Stomach (tissue), 8 donors: ENCODE measurements at regions not wholly inside any gene's neighbourhood (a gene's known extent, or its start where the extent isn't known, plus 50 kb on each side); places are given as distances from the start of the nearest gene placed in this dataset.

Experiments
- DNase-seq, 2 donors: peaks; one replicate each; pipeline versions ENCODE4 v3.0.0 to v3.0.0-alpha.2; 2013 to 2019
- H3K27ac ChIP-seq, 5 donors: fragments of 200-600 bp in 4 of 5; sonication (generic) in 4 of 5; one replicate each; pipeline ENCODE4 v1.5.1; 2013 to 2019; ENCODE audit warnings: mild to moderate bottlenecking in 1 of 5, moderate library complexity in 1 of 5
- H3K27me3 ChIP-seq, 3 donors: fragments of 200-600 bp; sonication (generic); one replicate each; pipeline ENCODE4 v1.5.1; 2017 to 2019; ENCODE audit warnings: mixed run types in 1 of 3
- H3K36me3 ChIP-seq, 4 donors: fragments of 200-600 bp; sonication (generic); 1 replicate in 3 of 4; 2 replicates in 1 of 4; pipeline ENCODE4 v1.5.1; 2016 to 2019
- H3K4me1 ChIP-seq, 4 donors: fragments of 200-600 bp; sonication (generic); one replicate each; pipeline ENCODE4 v1.5.1; 2016 to 2019
- H3K4me3 ChIP-seq, 4 donors: fragments of 200-600 bp; sonication (generic) in 3 of 4; one replicate each; pipeline ENCODE4 v1.5.1; 2016 to 2019; ENCODE audit warnings: mild to moderate bottlenecking in 1 of 4
- H3K9me3 ChIP-seq, 4 donors: fragments of 200-600 bp; sonication (generic); one replicate each; pipeline ENCODE4 v1.5.1; 2016 to 2019
- CTCF ChIP-seq, 7 experiments: fragments of 450-650 bp in 4 of 7; fragments of 200-600 bp in 3 of 7; sonication (generic) in 3 of 7; IDR thresholded peaks; one replicate each; pipeline ENCODE4 v1.5.1; 2016 to 2019; ENCODE audit warnings: antibody characterized with exemption in 7 of 7, control low read depth in 2 of 7, mild to moderate bottlenecking in 1 of 7
- EP300 ChIP-seq: sonication (generic); formaldehyde crosslinking; IDR thresholded peaks from one replicate; pipeline ENCODE4 v1.6.1; 2017; ENCODE audit warnings: antibody characterized with exemption
- POLR2A ChIP-seq, 4 donors: fragments of 450-650 bp; IDR thresholded peaks; one replicate each; pipeline ENCODE4 v1.6.1; 2016; ENCODE audit warnings: antibody characterized with exemption in 4 of 4, control low read depth in 2 of 4, mild to moderate bottlenecking in 1 of 4, moderate library complexity in 1 of 4
- POLR2AphosphoS5 ChIP-seq, 3 donors: sonication (generic); formaldehyde crosslinking; IDR thresholded peaks; one replicate each; pipeline ENCODE4 v1.6.1; 2016; ENCODE audit warnings: antibody characterized with exemption in 3 of 3
- WGBS, 5 donors: extraction: QIAGEN DNeasy Blood & Tissue Kit in 3 of 5; methylation state at CpG; one replicate each; pipeline versions ENCODE4 v1.1.5 to v1.1.7; 2013 to 2018; 5-methylcytosine and 5-hydroxymethylcytosine counted together
- intact Hi-C: fragments of 100-400 bp; cut with DNase I; formaldehyde crosslinking; loops from one replicate; pipeline ENCODE4 v1.15.1; 2023; ENCODE audit warnings: low total_unique reads
- donor health status: healthy with polysubstance abuse.
- donor health status: Bipolar disorder and iron deficiency.
- donor health status: healthy.

- H3K36me3 ChIP-seq, result no peaks in the 10 kb centered on the region
- H3K4me1 ChIP-seq, result no peaks in the 10 kb centered on the region
- 54 to 77% (median 68%) methylated on average over 2 of the region's 2 CpGs for WGBS, 5 donors
- peaks cover 3 to 12% (median 7%) of the 10 kb centered on the region in 4 donors for H3K9me3 ChIP-seq
- no peak overlapping the region for H3K27ac ChIP-seq
- DNase-seq, result no peak
- no peaks in the 10 kb centered on the region for H3K27me3 ChIP-seq
- no peak overlapping the region for H3K4me3 ChIP-seq
- intact Hi-C loops, result no loop called here
- TF ChIP-seq CTCF (IDR thresholded peaks at IDR 0.05) (no peak), POLR2AphosphoS5 (IDR thresholded peaks at IDR 0.05) (no peak)
These were observed 228.5 kb downstream of the ZBBX start for GRCh38 chr3:167151636-167152035.

DNA sequence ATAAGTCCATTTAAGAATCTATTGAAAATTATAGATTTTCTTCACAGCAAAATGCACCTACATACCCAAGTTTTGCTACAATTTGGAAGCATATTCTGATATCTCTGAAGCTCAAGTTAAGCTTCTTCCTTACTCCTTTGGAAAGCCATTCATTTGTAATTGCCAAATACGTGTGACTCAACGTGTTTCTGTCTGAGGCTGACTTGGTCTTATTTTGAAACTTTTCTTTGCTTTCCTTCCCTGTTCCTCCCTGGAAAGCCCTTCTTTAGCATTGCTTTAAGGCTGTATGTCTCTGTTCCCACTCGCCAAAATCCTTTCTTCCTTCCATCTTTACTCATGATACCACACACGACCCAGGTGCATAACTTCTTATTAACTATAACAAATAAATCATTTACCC lies 232.0 kb downstream of the ZBBX start:
- H3K27ac ChIP-seq, result no peak overlapping the region
- DNase-seq, result no peak

DNA sequence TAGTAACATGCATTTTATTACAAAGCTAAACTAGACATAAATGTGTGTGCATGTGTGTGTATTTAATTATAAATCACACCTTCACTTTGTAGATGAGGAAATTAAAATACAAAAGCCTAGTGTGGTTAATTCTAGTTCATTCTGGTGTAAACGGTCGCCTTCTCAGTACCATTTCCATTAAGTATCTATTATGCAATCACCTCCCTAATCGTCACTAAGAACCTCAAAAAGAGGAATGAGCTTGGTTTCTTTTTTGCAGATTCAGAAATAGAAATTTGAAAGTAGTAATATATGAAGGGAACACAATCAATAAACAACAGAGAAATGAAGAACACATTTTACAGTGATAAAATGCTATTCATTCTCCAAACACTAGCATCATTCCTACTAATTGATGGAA lies 233.2 kb downstream of the ZBBX start:
- no peaks in the 10 kb centered on the region for H3K27me3 ChIP-seq
- H3K4me3 ChIP-seq, result no peak overlapping the region
- H3K36me3 ChIP-seq, result no peaks in the 10 kb centered on the region
- intact Hi-C loops, result no loop called here
- H3K4me1 ChIP-seq, result no peaks in the 10 kb centered on the region
- no peak for DNase-seq
- H3K9me3 ChIP-seq, result no peaks in the 10 kb centered on the region
- TF ChIP-seq EP300 (no peak), POLR2AphosphoS5 (IDR thresholded peaks at IDR 0.05) (no peak), POLR2A (IDR thresholded peaks at IDR 0.05) (no peak), CTCF (IDR thresholded peaks at IDR 0.05) (no peak)
- WGBS, 5 donors, result 61 to 87% (median 68%) methylated on average over 3 of the region's 3 CpGs
- no peak overlapping the region for H3K27ac ChIP-seq

More for the DNA sequence above, 232.0 kb downstream of the ZBBX start:
- Histone ChIP-seq H3K27me3 (no peaks in the 10 kb centered on the region), H3K9me3 (no peaks in the 10 kb centered on the region), H3K4me3 (no peak overlapping the region), H3K4me1 (no peaks in the 10 kb centered on the region), H3K36me3 (no peaks in the 10 kb centered on the region)
- TF ChIP-seq POLR2AphosphoS5 (IDR thresholded peaks at IDR 0.05), result no peak
- no peak for TF ChIP-seq EP300
- intact Hi-C loops, result no loop called here
- WGBS, 5 donors, result 63 to 78% (median 70%) methylated on average over 4 of the region's 4 CpGs

DNA sequence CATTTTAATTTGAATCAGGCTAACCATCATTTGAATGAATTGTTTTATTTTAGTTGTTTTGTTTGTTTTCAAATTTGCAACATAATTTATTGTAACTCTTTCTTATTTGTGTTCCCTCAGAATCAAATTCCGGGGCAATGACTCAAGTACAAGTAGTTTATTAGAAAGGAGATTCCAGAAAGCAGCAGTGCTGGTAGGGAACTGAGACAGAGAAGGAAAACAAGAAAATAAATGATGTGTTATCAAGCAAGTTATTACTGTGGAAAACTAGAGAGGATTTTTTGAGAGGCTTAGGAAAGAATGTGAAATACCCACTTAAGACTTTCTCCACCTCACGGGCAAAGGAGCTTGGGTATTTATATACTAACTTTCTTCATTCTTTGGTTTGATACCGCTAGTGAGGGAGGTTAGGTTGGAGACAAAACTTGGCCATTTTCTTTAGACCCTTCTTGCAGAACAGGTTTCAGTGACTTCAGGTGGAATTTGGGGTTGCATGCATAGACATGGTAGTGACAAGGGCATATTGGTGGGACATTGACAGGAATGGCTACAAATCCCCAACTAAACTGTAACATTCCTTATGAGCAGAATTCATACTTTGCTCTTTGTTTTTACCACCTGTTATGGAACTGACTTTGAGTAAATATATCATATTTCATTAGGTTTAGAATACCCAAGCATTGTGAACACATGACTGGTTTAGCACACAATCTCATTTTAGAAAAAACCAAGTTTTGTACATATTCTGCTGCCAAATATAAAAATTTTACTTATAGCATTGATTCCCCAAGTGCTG lies 254.3 kb downstream of the ZBBX start:
- no peaks in the 10 kb centered on the region for H3K27me3 ChIP-seq
- no peaks in the 10 kb centered on the region for H3K36me3 ChIP-seq
- DNase-seq, result no peak
- H3K9me3 ChIP-seq, result peaks cover 0 to 11% (median 0%) of the 10 kb centered on the region in 4 donors
- H3K4me3 ChIP-seq, result no peak overlapping the region
- intact Hi-C loops, result no loop called here
- TF ChIP-seq POLR2A (IDR thresholded peaks at IDR 0.05) (no peak), EP300 (no peak), POLR2AphosphoS5 (IDR thresholded peaks at IDR 0.05) (no peak), CTCF (IDR thresholded peaks at IDR 0.05) (no peak)
- WGBS, 5 donors, result 75 to 85% (median 82%) methylated on average over 3 of the region's 3 CpGs
- no peak overlapping the region for H3K27ac ChIP-seq
- H3K4me1 ChIP-seq, result no peaks in the 10 kb centered on the region

- no peak overlapping the region for H3K4me3 ChIP-seq
- intact Hi-C loops, result no loop called here
These were observed 259.3 kb downstream of the ZBBX start for GRCh38 chr3:167120828-167121227.

More at GRCh38 chr3:167120828-167121227, 259.3 kb downstream of the ZBBX start:
- Histone ChIP-seq H3K36me3 (no peaks in the 10 kb centered on the region), H3K4me1 (no peaks in the 10 kb centered on the region), H3K27me3 (no peaks in the 10 kb centered on the region), H3K27ac (no peak overlapping the region), H3K9me3 (peaks cover 0 to 8% (median 2%) of the 10 kb centered on the region in 4 donors)
- no peak for TF ChIP-seq CTCF (IDR thresholded peaks at IDR 0.05)
- no peak for TF ChIP-seq POLR2AphosphoS5 (IDR thresholded peaks at IDR 0.05)
- TF ChIP-seq POLR2A (IDR thresholded peaks at IDR 0.05), result no peak
- TF ChIP-seq EP300, result no peak
- no peak for DNase-seq
- WGBS, 5 donors, result 73 to 88% (median 84%) methylated on average over 1 of the region's 1 CpG
